HFFc6 (cell line): ENCODE measurements at regions not wholly inside any gene's neighbourhood (a gene's known extent, or its start where the extent isn't known, plus 50 kb on each side); places are given as distances from the start of the nearest gene placed in this dataset.

Source experiments
- DNase-seq: peaks from one replicate; pipeline ENCODE4 v3.0.0-alpha.2; 2018
- H3K27ac Mint-ChIP-seq: 2 replicates; pipeline ENCODE4 v1.8.0; 2020; ENCODE audit warnings: mild to moderate bottlenecking, mixed read lengths
- H3K27me3 Mint-ChIP-seq: 2 replicates; pipeline ENCODE4 v1.8.0; 2021; ENCODE audit warnings: mild to moderate bottlenecking, moderate library complexity, mixed read lengths; ENCODE audit not compliant: insufficient read depth
- H3K36me3 Mint-ChIP-seq: 2 replicates; pipeline ENCODE4 v1.8.0; 2021; ENCODE audit warnings: low read depth, mixed read lengths
- H3K4me1 Mint-ChIP-seq: 2 replicates; pipeline ENCODE4 v1.8.0; 2020; ENCODE audit warnings: low read depth, mixed read lengths
- H3K4me3 Mint-ChIP-seq: 2 replicates; pipeline ENCODE4 v1.8.0; 2020; ENCODE audit warnings: mild to moderate bottlenecking, moderate library complexity, mixed read lengths
- H3K9me3 Mint-ChIP-seq: 2 replicates; pipeline ENCODE4 v1.8.0; 2020; ENCODE audit warnings: mild to moderate bottlenecking, mixed read lengths
- TF ChIP-seq, protein P1 (sequence below): fragments of 200-600 bp; sonication (generic); IDR thresholded peaks from 2 replicates; pipeline ENCODE4 v1.5.0; 2021; ENCODE audit warnings: antibody characterized with exemption, mild to moderate bottlenecking

DNA sequence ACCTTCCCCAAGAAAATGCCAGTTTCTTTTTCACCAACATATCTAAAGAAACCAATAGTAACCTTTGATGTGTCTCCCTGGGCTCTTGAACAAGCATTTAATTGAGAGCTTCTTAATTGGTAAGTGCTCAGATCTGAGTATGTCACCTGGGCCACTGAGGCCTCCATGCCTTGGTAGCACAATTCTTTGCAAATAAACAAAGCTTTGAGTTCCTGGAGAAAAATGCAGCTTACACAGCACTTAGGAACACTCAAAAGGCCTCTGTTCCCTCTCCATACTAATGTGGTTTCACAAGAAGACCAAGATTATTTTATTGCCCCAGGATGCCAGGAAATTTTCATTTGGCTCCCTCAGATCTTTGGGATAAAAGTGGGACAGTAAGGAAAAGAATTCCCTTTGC lies 217.6 kb upstream of the CEP162 start:
- no peaks in the 10 kb centered on the region for H3K36me3 Mint-ChIP-seq
- H3K9me3 Mint-ChIP-seq = no peaks in the 10 kb centered on the region
- no peak for DNase-seq
- no peak overlapping the region for H3K4me3 Mint-ChIP-seq
- peaks cover 9% of the 10 kb centered on the region for H3K27me3 Mint-ChIP-seq
- no peak overlapping the region for H3K27ac Mint-ChIP-seq
- TF ChIP-seq, protein P1, sequence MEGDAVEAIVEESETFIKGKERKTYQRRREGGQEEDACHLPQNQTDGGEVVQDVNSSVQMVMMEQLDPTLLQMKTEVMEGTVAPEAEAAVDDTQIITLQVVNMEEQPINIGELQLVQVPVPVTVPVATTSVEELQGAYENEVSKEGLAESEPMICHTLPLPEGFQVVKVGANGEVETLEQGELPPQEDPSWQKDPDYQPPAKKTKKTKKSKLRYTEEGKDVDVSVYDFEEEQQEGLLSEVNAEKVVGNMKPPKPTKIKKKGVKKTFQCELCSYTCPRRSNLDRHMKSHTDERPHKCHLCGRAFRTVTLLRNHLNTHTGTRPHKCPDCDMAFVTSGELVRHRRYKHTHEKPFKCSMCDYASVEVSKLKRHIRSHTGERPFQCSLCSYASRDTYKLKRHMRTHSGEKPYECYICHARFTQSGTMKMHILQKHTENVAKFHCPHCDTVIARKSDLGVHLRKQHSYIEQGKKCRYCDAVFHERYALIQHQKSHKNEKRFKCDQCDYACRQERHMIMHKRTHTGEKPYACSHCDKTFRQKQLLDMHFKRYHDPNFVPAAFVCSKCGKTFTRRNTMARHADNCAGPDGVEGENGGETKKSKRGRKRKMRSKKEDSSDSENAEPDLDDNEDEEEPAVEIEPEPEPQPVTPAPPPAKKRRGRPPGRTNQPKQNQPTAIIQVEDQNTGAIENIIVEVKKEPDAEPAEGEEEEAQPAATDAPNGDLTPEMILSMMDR = no peak
- H3K4me1 Mint-ChIP-seq = peaks cover 5% of the 10 kb centered on the region; the same call in 1 of the 2 replicates

DNA sequence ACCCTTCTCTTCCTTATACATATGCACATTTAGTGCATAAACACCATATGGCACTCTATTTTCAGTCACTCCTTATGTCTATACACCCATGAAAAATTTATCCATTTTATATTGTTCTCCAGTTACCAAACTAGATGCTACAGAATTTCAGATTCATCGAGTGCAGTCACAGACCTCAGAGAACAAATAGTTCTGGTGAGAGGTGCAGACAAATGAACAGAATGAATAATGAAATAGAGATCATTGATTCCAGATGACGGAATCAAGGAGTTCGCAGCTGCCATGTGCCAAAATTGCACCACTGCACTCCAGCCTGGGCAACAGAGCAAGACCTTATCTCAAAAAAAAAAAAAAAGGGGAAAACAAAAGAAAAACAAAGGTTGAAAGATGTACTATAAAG lies 214.8 kb upstream of the CEP162 start:
- no peaks in the 10 kb centered on the region for H3K36me3 Mint-ChIP-seq
- no peak for DNase-seq
- no peak overlapping the region for H3K4me3 Mint-ChIP-seq
- TF ChIP-seq, protein P1 = no peak
- H3K9me3 Mint-ChIP-seq = no peaks in the 10 kb centered on the region
- H3K27me3 Mint-ChIP-seq = peaks cover 9% of the 10 kb centered on the region
- H3K4me1 Mint-ChIP-seq = no peaks in the 10 kb centered on the region
- no peak overlapping the region for H3K27ac Mint-ChIP-seq

DNA sequence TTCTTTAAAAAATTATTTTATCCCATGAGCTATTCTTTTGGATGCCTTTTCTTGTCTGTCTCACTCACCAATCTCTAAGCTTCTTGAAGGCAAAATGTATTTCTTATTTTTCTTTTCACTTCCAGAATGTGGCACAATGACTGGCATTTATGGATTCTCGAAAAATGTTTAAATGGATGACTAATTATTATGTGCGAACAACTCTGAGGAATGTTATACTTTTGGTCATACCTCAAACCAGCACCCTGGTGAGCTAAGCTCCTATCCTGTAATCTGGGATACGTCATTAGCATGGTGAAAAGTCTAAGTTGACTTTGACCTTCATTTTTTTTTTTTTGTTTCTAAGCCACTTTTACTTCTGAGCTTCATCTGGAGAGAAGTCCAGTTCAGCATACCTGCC lies 214.0 kb upstream of the CEP162 start:
- no peaks in the 10 kb centered on the region for H3K4me1 Mint-ChIP-seq
- H3K36me3 Mint-ChIP-seq = no peaks in the 10 kb centered on the region
- no peak for DNase-seq
- H3K4me3 Mint-ChIP-seq = no peak overlapping the region
- TF ChIP-seq, protein P1 = no peak
- peaks cover 11% of the 10 kb centered on the region for H3K27me3 Mint-ChIP-seq
- H3K27ac Mint-ChIP-seq = no peak overlapping the region
- no peaks in the 10 kb centered on the region for H3K9me3 Mint-ChIP-seq

DNA sequence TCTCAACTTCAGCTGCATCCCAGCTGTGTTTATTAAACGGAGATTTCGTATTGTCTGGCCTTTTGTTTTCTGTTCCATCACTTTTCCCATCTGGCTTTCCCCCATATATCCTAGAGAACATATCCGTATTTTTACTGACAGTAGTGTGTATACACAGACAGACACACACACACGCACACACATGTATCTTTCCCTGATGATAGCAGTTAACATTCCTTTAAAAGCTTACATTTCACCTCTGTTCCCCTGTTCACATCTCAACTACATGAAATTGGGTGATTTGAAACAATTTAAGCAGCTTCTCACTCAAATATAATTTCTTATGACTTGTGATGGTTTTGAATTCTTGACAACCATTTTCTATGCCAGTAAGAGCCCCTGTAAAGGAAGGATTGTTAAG lies 207.1 kb upstream of the CEP162 start:
- TF ChIP-seq, protein P1 = no peak
- Mint-ChIP-seq H3K27me3 (peaks cover 4% of the 10 kb centered on the region), H3K36me3 (no peaks in the 10 kb centered on the region), H3K4me3 (no peak overlapping the region), H3K27ac (no peak overlapping the region), H3K4me1 (no peaks in the 10 kb centered on the region), H3K9me3 (no peaks in the 10 kb centered on the region)
- no peak for DNase-seq

DNA sequence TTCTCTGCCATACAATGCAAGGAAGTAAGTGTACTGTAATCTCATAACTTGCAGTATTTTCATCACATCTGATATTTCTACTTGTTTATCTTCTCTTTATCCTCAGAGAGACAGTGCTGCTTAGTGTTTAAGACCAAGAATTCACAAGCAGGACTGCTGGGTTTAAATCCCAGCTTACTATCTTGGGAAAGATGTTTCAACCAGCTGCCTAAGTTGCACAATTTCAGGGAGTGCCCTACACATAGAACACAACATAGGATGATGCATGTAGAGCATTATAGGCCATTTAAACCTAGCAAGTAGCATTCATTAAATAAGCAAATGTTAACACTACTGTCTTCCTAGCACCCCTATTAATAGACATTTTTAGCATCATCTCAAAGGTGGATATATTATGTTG lies 205.2 kb upstream of the CEP162 start:
- peaks cover 6% of the 10 kb centered on the region for H3K27me3 Mint-ChIP-seq
- no peaks in the 10 kb centered on the region for H3K36me3 Mint-ChIP-seq
- no peaks in the 10 kb centered on the region for H3K4me1 Mint-ChIP-seq
- no peak overlapping the region for H3K27ac Mint-ChIP-seq
- DNase-seq = no peak
- TF ChIP-seq, protein P1 = no peak
- H3K9me3 Mint-ChIP-seq = no peaks in the 10 kb centered on the region
- no peak overlapping the region for H3K4me3 Mint-ChIP-seq

DNA sequence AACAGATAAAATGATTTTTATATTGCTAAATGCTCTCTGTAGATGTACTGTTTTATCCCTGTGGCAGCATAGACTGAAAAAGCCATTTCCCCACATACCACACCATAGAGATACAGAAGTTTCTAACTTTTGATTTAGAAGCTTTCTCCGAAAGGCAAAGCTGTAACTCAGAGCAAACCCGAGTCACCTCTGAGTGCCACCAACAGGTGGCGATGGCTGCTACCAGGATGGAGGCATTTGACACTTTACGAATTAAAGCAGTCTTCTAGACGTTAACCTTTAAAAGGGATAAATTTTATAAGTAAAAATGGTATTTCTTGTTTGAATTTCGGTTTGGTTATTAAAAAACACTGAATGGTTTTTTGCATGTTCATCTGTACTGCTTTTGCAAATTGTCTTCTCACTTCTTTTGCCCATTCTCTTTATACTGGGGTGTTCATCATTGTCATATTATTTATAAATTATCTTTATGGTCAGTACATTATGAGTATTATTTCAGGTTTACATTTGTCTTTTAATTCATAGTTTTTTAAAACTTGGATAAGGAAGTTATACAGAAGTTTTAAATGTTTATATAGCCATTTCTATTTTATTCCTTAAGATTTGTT lies 201.0 kb upstream of the CEP162 start:
- no peaks in the 10 kb centered on the region for H3K9me3 Mint-ChIP-seq
- DNase-seq = peak; percentile 37
- H3K27ac Mint-ChIP-seq = no peak overlapping the region
- TF ChIP-seq, protein P1 = peak; percentile 93
- H3K4me3 Mint-ChIP-seq = no peak overlapping the region
- H3K27me3 Mint-ChIP-seq = peaks cover 4% of the 10 kb centered on the region
- no peaks in the 10 kb centered on the region for H3K4me1 Mint-ChIP-seq
- H3K36me3 Mint-ChIP-seq = no peaks in the 10 kb centered on the region
